CD4-positive, alpha-beta T cell treated with Interleukin-2 at 100 ng/mL for 4 hours (primary cell): ENCODE measurements at regions not wholly inside any gene's neighbourhood (a gene's known extent, or its start where the extent isn't known, plus 50 kb on each side); places are given as distances from the start of the nearest gene placed in this dataset.
A peak's percentile ranks its signal among the peaks of the same experiment; 100 is the strongest.

ENCODE experiments used
- DNase-seq: peaks from one replicate; pipeline ENCODE4 v3.0.0-alpha.2; 2020; ENCODE audit warnings: low spot score

GRCh38 chrX:16445166-16445752 lies 204.7 kb upstream of the S100G start:
- peak; percentile 42 for DNase-seq

DNA sequence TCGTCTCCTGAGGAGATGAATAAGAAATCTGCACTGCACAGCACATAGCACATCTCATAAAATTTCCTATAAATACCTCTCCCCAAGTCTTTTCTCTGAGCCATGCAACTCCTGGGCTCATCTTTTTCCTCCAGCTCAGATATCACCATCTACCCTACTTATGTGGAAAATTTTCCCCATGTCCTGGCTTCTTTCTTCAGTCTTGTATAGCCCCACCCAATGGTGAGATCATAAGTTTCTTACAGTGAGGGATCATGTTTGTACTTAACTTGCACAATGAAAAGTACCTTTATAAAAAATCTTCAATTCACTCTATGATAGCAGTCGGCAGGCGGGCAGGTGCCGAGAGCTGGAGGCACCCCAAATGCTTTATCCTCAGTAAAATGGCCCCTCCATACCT lies 198.6 kb upstream of the S100G start:
- no peak for DNase-seq

DNA sequence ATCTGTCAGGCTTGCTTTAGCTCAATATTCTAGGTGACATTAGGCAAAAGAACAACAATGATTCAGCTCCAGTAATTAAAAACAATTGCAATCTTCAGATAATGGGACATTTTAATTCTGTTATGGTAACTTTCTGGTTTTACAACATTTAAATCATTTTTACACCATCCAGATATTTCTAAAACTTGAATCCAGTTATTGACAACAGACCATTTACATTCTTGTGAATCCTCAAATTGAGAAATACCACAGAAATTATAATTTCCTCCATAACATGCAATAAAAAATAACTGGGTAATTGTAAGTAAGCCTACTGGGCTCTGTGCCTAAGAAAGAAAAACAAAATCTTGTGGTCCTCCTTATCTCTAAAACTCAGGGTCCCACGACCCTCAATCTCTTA lies 195.0 kb upstream of the S100G start:
- no peak for DNase-seq

- no peak for DNase-seq
Measured at GRCh38 chrX:16457239-16457638, 192.7 kb upstream of the S100G start.

DNA sequence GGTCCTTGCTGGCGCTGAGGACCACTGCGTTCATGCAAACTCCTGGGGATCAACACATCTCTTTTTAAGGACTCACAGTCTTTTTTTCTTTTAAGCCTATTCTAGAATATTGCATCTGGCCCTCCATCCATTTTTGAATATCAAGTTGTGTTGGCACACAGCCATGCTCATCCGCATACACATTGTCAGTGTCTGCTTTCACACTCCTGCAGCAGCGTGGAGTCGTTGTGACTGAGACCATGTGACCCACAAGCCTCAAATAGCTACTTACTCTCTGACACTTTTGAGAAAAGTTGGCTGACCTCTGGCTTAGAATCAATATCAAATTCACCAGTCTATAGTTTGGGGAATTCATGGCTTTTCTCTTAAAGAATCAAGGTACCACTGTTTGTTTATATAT lies 191.8 kb upstream of the S100G start:
- no peak for DNase-seq

GRCh38 chrX:16459008-16459407 lies 190.9 kb upstream of the S100G start:
- DNase-seq = no peak

DNA sequence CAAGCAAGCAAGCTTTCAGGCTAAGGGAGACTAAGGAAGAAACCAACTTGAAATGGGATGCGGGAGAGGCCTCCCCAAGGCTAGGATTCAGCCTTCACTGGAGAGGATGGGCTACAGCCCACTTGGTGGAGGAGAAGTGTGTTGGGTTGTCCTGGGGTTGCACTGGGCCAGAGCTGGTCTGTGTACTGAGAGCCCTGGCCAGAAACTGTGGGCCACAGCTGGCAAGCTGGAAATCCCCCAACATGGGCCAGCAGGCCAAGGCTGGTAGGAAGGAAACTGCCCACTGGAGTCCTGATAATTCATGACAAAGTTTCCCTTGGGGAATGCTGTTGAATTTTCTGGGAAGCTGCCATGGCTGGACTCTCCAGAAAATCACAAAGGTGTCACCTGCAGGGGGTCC lies 188.0 kb upstream of the S100G start:
- DNase-seq = no peak

DNA sequence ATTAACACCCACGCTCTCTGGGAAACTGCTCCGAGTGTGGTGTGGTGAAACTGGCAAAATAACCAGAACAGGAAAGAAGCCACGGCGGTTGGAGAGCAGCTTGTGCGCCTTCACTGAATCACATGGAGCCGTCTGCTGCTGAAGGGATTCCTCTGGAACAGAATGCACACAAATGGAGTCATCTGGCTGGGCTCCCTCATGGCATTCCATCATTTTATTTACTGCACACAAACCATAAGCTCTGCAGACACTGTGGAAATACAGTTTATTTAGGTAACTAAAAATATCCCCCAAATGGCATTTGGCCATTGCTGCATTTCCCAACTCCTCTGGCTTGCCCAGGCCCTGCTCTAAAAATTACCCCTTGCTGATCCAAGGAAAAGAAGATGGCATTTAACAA lies 187.0 kb upstream of the S100G start:
- DNase-seq = no peak

DNA sequence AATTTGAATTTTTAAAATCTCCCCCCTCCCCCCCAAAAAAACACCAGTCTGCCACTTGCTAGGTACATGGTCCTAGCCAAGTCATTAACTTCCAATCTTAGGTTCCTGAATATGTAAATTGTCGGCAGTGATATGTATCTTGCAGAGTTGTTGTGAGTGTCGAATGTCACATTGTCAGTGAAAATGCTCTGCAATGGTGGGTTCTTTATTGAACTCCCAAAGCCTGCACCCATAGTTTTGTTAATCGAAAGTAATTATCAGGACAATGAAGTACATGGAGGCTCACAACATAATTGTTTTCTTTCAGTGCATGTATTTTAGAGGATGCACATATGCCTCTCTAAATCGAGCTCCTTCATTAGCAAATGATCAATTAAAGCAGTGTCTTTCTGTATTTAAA lies 185.6 kb upstream of the S100G start:
- no peak for DNase-seq

GRCh38 chrX:16465081-16465876 lies 184.7 kb upstream of the S100G start:
- DNase-seq = no peak

GRCh38 chrX:16466640-16467432 lies 183.1 kb upstream of the S100G start:
- no peak for DNase-seq

DNA sequence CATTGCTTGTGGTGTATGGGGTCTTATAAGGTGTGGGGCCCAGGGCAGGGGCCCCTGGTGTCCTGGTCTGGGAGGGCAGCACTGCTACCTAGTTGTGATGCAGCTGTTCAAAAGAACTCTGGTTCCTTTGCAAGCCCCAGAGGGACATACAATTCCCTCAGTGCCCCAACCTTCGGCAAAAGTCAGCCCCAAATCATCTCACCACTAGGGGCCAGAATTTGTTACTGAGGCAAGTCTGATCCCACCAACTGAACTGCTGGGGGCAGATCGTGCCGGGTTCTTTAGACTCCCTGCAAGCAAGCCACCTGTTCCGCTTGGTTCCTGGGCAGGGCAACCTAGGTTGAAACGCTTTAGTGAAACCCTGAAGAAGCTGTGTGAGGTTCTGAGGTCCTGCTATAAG lies 180.1 kb upstream of the S100G start:
- DNase-seq = no peak

DNA sequence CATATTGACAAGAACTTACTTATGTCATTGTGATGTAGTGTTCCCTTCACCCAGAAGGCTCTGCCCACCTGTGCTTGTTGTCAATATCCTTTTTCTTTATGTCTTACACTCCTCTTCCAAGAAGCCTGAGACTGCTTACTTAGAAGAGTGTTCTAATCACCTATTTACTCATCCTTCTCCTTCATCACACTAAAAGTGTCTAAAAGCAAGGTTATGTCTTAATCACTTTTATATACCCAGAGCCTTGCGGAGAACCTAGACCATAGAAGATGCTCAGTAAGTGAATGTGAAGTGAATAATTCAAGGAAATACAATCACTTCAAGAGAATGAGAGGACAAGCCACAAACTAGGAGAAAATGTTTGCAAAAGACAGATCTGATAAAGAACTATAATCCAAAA lies 177.6 kb upstream of the S100G start:
- no peak for DNase-seq

DNA sequence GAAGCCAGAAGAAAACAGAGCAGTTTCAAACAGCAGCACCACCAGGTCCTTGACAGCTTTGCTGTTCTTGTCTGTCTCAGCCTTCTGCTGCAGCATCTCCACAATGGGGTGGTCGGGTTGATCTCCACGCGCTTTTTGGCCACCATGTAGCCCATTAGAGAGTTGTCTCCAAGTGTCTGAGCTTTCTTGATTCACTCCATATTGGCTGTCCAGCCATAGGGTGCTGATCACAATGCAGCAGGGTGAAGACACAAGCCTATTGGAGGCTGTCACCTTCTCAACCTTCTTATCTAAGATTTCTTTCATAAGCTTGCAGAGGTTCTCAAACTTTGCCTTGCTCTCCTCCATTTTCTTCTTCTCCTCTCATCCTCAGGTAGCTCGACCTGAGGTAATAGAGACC lies 175.4 kb upstream of the S100G start:
- DNase-seq = no peak

- DNase-seq = no peak
Measured at GRCh38 chrX:16476009-16476408, 173.9 kb upstream of the S100G start.

DNA sequence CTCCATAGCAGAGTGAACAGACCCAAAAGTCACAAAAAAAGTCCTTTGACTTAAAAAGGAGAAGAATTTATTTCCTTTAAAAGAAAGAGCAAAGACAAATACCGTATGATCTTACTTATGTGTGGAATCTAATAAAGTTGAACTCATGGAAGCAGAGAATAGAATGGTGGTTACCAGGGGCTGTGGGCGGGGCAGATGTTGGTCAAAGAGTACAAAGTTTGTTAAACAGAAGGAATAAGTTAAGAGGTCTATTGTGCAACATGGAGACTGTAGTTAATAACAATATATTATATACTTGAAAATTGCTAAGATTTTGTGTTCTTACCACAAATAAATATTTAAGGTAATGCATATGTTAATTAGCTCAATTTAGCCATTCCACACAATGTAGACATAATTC lies 173.3 kb upstream of the S100G start:
- no peak for DNase-seq

DNA sequence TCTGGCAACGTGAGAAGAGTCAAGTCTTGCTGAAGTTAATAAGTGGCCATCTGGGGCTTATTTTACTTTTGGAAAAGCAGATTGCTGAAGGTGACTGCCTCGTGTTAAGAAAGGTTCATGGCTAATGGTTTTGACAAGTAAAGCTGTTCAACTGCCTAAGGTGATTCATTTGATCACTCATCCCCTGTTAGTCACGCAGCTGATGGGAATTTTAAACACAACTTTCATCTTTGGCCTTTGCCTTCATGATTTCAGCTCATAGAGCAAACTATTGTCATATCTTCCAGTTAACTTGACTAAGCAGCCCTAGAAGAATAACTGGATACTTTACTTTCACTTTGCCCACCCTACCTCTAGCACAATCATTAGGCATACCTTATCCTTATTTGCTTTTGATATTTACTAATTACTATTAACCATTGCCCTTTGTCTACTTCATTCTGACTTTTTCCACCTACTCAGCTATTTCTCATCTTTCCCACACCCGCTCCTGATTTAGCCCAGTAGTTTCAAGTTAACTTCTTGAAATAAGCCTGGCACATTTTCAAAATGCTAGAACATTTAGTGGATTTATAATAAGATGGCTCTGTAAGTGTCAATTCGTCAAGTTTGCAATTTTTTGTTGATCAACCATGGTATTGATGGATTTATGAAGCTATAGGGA lies 170.6 kb upstream of the S100G start:
- DNase-seq = no peak

DNA sequence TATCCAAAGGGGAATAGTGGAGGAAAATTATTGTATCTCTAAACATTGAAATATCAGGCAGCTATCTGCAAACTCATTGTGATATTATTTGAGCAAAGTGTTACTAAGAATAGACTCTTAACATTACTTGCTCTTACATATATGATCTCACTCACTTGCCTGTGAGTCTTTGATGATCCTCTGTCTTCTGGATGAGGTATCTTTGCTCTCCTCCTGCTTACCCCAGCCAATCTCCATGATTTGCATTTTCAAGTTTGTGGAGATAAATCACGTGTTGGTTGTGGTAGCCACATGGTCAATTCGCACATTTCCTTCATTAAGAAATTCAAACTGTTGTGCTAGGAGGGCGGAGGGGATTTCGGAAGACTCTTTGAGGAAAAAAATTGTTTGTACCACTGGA lies 169.9 kb upstream of the S100G start:
- no peak for DNase-seq

- DNase-seq = peak; percentile 31
Measured at GRCh38 chrX:16484338-16484737, 165.6 kb upstream of the S100G start.

DNA sequence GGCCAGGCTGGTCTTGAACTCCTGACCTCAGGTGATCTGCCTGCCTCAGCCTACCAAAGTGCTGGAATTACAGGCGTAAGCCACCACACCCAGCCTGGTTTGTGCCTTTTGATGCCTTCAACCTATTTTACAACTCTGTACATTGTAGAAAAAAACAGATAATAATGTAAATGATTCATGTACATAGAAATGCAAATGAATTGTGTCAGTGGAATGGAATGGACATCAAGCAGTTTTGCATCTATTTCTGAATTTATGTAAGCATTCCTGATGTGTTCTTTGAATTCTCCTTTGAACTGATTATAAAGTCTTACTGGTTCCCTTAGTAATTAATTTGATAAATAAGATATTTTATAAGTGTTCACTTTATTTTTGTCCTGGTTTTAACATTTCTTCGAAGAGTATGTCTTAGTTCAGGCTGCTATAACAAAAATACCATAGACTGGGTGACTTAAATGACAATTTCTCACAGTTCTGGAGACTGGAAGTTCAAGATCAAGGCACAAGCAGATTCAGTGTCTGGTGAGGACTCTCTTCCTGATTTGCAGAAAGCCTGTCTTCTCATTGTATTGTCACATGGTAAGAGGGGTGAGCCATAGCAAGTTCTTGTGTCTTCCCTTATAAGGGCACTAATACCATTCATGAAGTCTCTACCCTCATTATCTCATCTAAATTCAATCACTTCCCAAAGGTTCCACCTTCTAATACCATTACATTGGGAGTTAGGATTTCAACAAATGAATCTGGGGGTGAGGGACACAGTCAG lies 162.2 kb upstream of the S100G start:
- no peak for DNase-seq

- no peak for DNase-seq
Measured at GRCh38 chrX:16488959-16489358, 161.0 kb upstream of the S100G start.

GRCh38 chrX:16491461-16491860 lies 158.5 kb upstream of the S100G start:
- DNase-seq = no peak
